SH-SY5Y (cell line): ENCODE measurements at regions not wholly inside any gene's neighbourhood (a gene's known extent, or its start where the extent isn't known, plus 50 kb on each side); places are given as distances from the start of the nearest gene placed in this dataset.

Experiments
- GATA2 ChIP-seq: IDR thresholded peaks from 2 replicates; pipeline ENCODE4 v1.6.1; 2011; ENCODE audit warnings: mild to moderate bottlenecking, low read depth, low read length
- GATA3 ChIP-seq: IDR thresholded peaks from 2 replicates; pipeline ENCODE4 v1.6.1; 2011; ENCODE audit warnings: low read depth, mild to moderate bottlenecking, low read length, moderate library complexity

GRCh38 chr13:80510686-80511085 lies 169.8 kb upstream of the SPRY2 start:
- TF ChIP-seq GATA2 (no peak), GATA3 (no peak)
